Stomach (tissue), 8 donors: ENCODE measurements at regions not wholly inside any gene's neighbourhood (a gene's known extent, or its start where the extent isn't known, plus 50 kb on each side); places are given as distances from the start of the nearest gene placed in this dataset.

Experiments used
- DNase-seq, 2 donors: peaks; one replicate each; pipeline versions ENCODE4 v3.0.0 to v3.0.0-alpha.2; 2013 to 2019
- H3K27ac ChIP-seq, 5 donors: fragments of 200-600 bp in 4 of 5; sonication (generic) in 4 of 5; one replicate each; pipeline ENCODE4 v1.5.1; 2013 to 2019; ENCODE audit warnings: mild to moderate bottlenecking in 1 of 5, moderate library complexity in 1 of 5
- H3K27me3 ChIP-seq, 3 donors: fragments of 200-600 bp; sonication (generic); one replicate each; pipeline ENCODE4 v1.5.1; 2017 to 2019; ENCODE audit warnings: mixed run types in 1 of 3
- H3K36me3 ChIP-seq, 4 donors: fragments of 200-600 bp; sonication (generic); 1 replicate in 3 of 4; 2 replicates in 1 of 4; pipeline ENCODE4 v1.5.1; 2016 to 2019
- H3K4me1 ChIP-seq, 4 donors: fragments of 200-600 bp; sonication (generic); one replicate each; pipeline ENCODE4 v1.5.1; 2016 to 2019
- H3K4me3 ChIP-seq, 4 donors: fragments of 200-600 bp; sonication (generic) in 3 of 4; one replicate each; pipeline ENCODE4 v1.5.1; 2016 to 2019; ENCODE audit warnings: mild to moderate bottlenecking in 1 of 4
- H3K9me3 ChIP-seq, 4 donors: fragments of 200-600 bp; sonication (generic); one replicate each; pipeline ENCODE4 v1.5.1; 2016 to 2019
- EP300 ChIP-seq: sonication (generic); formaldehyde crosslinking; IDR thresholded peaks from one replicate; pipeline ENCODE4 v1.6.1; 2017; ENCODE audit warnings: antibody characterized with exemption
- POLR2A ChIP-seq, 4 donors: fragments of 450-650 bp; IDR thresholded peaks; one replicate each; pipeline ENCODE4 v1.6.1; 2016; ENCODE audit warnings: antibody characterized with exemption in 4 of 4, control low read depth in 2 of 4, mild to moderate bottlenecking in 1 of 4, moderate library complexity in 1 of 4
- POLR2AphosphoS5 ChIP-seq, 3 donors: sonication (generic); formaldehyde crosslinking; IDR thresholded peaks; one replicate each; pipeline ENCODE4 v1.6.1; 2016; ENCODE audit warnings: antibody characterized with exemption in 3 of 3
- WGBS, 5 donors: extraction: QIAGEN DNeasy Blood & Tissue Kit in 3 of 5; methylation state at CpG; one replicate each; pipeline versions ENCODE4 v1.1.5 to v1.1.7; 2013 to 2018; 5-methylcytosine and 5-hydroxymethylcytosine counted together
- intact Hi-C: fragments of 100-400 bp; cut with DNase I; formaldehyde crosslinking; loops from one replicate; pipeline ENCODE4 v1.15.1; 2023; ENCODE audit warnings: low total_unique reads
- TF ChIP-seq, protein P1 (sequence below), 7 experiments: fragments of 450-650 bp in 4 of 7; fragments of 200-600 bp in 3 of 7; sonication (generic) in 3 of 7; IDR thresholded peaks; one replicate each; pipeline ENCODE4 v1.5.1; 2016 to 2019; ENCODE audit warnings: antibody characterized with exemption in 7 of 7, control low read depth in 2 of 7, mild to moderate bottlenecking in 1 of 7
- donor health status: healthy with polysubstance abuse.
- donor health status: Bipolar disorder and iron deficiency.
- donor health status: healthy.

GRCh38 chr15:93700051-93700450 lies 531.3 kb upstream of the MCTP2 start:
- no peak for DNase-seq
- 74 to 93% (median 90%) methylated on average over 1 of the region's 1 CpG for WGBS, 5 donors
- no peaks in the 10 kb centered on the region for H3K27me3 ChIP-seq
- no peaks in the 10 kb centered on the region for H3K4me1 ChIP-seq
- peaks cover 0 to 14% (median 2%) of the 10 kb centered on the region in 4 donors for H3K9me3 ChIP-seq
- H3K36me3 ChIP-seq = no peaks in the 10 kb centered on the region
- intact Hi-C loops = no loop called here
- H3K27ac ChIP-seq = no peak overlapping the region
- no peak overlapping the region for H3K4me3 ChIP-seq
- no peak for TF ChIP-seq EP300
- TF ChIP-seq POLR2AphosphoS5 (IDR thresholded peaks at IDR 0.05) = no peak
- no peak for TF ChIP-seq POLR2A (IDR thresholded peaks at IDR 0.05)
- TF ChIP-seq, protein P1, sequence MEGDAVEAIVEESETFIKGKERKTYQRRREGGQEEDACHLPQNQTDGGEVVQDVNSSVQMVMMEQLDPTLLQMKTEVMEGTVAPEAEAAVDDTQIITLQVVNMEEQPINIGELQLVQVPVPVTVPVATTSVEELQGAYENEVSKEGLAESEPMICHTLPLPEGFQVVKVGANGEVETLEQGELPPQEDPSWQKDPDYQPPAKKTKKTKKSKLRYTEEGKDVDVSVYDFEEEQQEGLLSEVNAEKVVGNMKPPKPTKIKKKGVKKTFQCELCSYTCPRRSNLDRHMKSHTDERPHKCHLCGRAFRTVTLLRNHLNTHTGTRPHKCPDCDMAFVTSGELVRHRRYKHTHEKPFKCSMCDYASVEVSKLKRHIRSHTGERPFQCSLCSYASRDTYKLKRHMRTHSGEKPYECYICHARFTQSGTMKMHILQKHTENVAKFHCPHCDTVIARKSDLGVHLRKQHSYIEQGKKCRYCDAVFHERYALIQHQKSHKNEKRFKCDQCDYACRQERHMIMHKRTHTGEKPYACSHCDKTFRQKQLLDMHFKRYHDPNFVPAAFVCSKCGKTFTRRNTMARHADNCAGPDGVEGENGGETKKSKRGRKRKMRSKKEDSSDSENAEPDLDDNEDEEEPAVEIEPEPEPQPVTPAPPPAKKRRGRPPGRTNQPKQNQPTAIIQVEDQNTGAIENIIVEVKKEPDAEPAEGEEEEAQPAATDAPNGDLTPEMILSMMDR (IDR thresholded peaks at IDR 0.05) = no peak

DNA sequence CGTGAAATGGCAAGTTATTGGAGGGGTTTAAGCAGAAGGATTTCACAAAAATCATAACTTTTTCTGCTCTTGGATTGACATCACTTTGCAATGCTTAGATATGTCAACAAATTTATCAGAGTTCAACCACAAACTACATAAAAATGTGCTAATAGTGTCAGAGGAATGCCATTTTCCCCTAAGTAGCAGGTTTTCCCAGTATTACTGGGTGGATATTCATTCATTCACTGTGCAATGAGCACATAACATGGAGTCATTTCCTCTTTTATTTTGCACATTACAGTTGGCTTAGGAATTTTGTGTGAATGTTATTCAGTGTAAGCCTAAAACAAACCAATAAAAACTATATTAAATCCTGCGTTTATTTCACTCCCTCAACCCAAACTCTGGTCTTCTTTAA lies 537.3 kb upstream of the MCTP2 start:
- Histone ChIP-seq H3K4me3 (no peak overlapping the region), H3K27ac (no peak overlapping the region), H3K36me3 (no peaks in the 10 kb centered on the region), H3K9me3 (peaks cover 0 to 13% (median 2%) of the 10 kb centered on the region in 4 donors), H3K27me3 (no peaks in the 10 kb centered on the region), H3K4me1 (no peaks in the 10 kb centered on the region)
- intact Hi-C loops = no loop called here
- no peak for DNase-seq
- WGBS, 5 donors = 56 to 83% (median 75%) methylated on average over 2 of the region's 2 CpGs
- TF ChIP-seq POLR2A (IDR thresholded peaks at IDR 0.05) = no peak
- no peak for TF ChIP-seq EP300
- TF ChIP-seq, protein P1 (IDR thresholded peaks at IDR 0.05) = no peak
- TF ChIP-seq POLR2AphosphoS5 (IDR thresholded peaks at IDR 0.05) = no peak

GRCh38 chr15:93683651-93684050 lies 547.7 kb upstream of the MCTP2 start:
- no peak for DNase-seq
- Histone ChIP-seq H3K4me3 (no peak overlapping the region), H3K27me3 (no peaks in the 10 kb centered on the region), H3K36me3 (no peaks in the 10 kb centered on the region), H3K9me3 (peaks cover 10 to 61% (median 45%) of the 10 kb centered on the region in 4 donors), H3K27ac (no peak overlapping the region), H3K4me1 (no peaks in the 10 kb centered on the region)
- WGBS, 5 donors = 57 to 79% (median 66%) methylated on average over 1 of the region's 1 CpG
- intact Hi-C loops = no loop called here
- TF ChIP-seq POLR2AphosphoS5 (IDR thresholded peaks at IDR 0.05) (no peak), POLR2A (IDR thresholded peaks at IDR 0.05) (no peak), EP300 (no peak)
- TF ChIP-seq, protein P1 (IDR thresholded peaks at IDR 0.05) = no peak

GRCh38 chr15:93671387-93671943 lies 559.9 kb upstream of the MCTP2 start:
- 84 to 89% (median 86%) methylated on average over 12 of the region's 12 CpGs for WGBS, 5 donors
- H3K9me3 ChIP-seq = no peaks in the 10 kb centered on the region
- no peaks in the 10 kb centered on the region for H3K36me3 ChIP-seq
- TF ChIP-seq POLR2AphosphoS5 (IDR thresholded peaks at IDR 0.05) (no peak), POLR2A (IDR thresholded peaks at IDR 0.05) (no peak)
- TF ChIP-seq, protein P1 (IDR thresholded peaks at IDR 0.05) = no peak
- DNase-seq = no peak
- intact Hi-C loops = no loop called here
- H3K4me1 ChIP-seq = no peaks in the 10 kb centered on the region
- no peak overlapping the region for H3K27ac ChIP-seq
- H3K27me3 ChIP-seq = no peaks in the 10 kb centered on the region
- no peak overlapping the region for H3K4me3 ChIP-seq
